SW480 (cell line): ENCODE measurements at regions not wholly inside any gene's neighbourhood (a gene's known extent, or its start where the extent isn't known, plus 50 kb on each side); places are given as distances from the start of the nearest gene placed in this dataset.

Experiments used
- DNase-seq: peaks from one replicate; pipeline ENCODE4 v3.0.0-alpha.2; 2016; ENCODE audit warnings: low spot score

DNA sequence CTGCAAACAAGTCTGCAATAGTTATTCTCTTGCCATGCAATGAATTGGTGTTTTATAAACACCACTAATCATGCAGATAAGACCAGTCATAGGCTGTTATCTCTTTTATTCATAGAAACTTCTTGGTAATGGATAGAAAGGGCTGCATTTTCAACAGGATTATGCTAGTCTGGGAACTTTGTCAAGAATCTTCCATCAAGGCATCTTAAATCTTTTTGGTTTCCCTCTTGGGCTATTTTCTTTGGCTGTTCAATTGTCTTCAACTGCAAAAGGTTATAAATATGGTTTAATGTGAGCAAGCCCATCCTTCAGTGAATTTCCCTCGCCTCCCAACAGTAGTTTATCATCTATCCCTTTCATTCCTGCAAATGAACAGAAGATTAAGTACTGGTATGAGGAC lies 59.0 kb upstream of the MINAR1 start:
- no peak for DNase-seq

DNA sequence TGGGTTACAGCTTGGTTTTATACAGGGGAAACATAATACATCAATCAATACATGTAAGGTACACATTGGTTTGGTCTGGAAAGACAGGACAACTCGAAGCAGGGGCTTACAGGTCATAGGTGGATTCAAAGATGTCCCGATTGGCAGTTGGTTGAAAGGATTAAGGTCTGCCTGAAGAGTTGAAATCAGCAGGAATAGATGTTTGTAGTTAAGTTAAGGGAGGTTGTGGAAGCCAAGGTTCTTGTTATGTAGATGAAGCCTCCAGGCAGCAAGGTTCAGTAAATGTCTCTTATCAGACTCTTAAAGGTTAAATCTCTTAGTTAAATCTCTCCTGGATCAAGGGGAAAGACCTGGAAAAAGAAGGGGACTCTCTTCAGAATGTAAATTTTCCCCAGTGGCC lies 58.4 kb upstream of the MINAR1 start:
- DNase-seq, result no peak

DNA sequence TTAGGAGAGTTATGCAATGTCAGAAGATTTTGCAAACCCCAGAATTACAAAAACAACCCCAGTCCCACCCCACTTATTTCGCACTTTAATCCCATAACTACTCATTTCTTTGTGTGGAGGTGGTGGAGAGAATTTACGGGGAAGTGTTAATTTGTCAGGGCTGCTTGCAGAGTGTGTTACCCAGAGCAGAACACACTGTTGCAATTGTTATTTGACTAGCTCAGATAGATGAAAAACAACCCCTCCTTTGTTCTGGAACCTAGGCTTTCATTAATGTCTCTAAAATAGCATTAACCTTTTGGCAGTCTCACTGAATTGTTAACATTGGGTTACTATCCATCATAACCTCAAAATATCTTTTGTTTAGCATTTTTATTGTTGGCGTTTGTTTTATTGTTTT lies 55.8 kb upstream of the MINAR1 start:
- DNase-seq, result no peak

DNA sequence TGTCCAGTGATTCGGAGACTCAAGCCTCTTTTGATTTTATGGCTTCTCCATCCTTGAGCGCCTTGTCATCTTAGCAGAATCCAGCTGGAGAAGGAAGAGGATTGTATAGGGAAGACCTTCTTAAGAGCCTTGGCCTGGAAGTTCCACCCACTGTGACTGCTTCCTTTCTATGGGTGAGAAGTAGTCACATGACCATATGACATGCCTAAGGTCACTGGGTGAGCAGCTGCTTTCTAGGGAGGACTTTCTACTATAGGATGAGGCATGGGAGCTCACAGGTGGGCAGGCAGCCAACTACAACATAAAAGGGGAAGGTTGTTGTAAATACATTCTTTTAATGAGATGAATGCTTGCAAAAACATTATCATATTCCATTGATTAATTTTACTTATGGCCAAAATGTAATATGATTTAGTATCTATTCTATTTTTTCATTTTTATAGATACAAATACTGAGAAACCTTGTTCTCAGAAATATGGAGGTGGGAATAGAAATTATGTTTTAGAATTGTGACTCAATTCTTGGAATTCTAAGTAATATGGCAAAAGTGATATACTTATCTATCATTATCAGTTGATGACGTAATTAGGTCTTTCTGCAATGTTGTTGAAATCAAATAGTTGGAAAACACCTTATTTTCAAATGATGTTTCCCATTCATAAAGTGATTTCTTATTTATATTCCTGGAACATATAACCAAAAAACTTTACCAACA lies 53.6 kb upstream of the MINAR1 start:
- no peak for DNase-seq

DNA sequence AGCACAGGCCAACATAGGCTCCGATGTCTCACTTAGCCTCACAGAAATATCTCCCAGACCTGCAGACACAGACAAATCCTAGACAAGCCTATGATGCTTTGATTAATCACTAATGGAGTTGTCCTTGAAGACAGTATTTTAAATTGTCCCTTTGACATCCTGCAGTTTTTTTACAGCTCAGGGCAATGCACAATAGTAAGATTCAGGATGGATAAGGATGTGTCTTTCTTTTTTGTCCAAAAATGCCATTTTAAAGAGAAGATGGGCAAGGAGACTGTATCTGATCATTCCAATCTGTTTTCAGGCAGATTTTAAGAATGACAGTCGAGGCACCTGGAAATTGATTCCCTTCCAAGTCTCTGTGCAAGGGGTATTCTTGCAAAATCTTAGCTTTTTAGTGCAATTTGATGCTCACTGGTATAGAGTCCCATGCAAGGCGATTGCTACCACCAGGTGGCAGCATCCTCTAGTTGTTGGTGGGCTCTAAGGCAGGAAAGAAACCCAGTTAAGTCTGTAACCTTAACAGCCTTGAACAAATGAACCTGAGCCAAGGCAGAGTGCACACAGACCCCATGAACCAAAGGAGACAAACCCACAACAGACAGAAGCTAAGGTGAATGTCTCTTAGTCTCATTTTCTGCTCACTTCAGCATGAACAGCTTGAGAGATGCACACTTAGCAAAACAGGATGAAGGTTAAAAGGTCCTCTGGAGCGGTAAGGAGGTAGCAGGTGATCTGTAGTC lies 51.2 kb upstream of the MINAR1 start:
- peak; percentile 50 for DNase-seq

DNA sequence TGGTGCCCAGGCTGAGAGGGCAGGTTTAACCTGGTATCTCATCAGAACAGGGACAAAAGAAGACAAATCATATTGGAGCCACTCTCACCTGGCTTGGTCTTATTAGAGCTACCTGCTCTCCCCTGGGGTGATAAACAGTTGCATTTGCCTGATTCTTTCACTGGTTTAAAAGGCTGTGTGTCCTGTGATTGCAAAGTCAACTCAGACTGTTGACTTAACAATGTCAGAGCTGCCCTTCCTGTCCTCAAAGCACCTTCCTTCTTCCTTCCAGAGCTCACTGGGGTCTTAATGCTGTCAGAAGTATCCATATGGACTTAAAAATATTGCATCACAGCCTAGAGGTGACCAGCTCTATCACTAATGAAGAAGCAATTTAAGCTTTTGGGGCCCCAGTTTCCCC lies 50.5 kb upstream of the MINAR1 start:
- no peak for DNase-seq
